AG09309 (cell line): ENCODE measurements at regions not wholly inside any gene's neighbourhood (a gene's known extent, or its start where the extent isn't known, plus 50 kb on each side); places are given as distances from the start of the nearest gene placed in this dataset.

Source experiments
- DNase-seq: peaks from one replicate; pipeline ENCODE4 v3.0.0-alpha.2; 2010; ENCODE audit warnings: low read depth
- H3K4me3 ChIP-seq: 2 replicates; pipeline ENCODE4 v1.5.1; 2011; ENCODE audit warnings: mild to moderate bottlenecking, low read depth, low read length, moderate library complexity; ENCODE audit not compliant: control insufficient read depth
- TF ChIP-seq, protein P1 (sequence below): IDR thresholded peaks from 2 replicates; pipeline ENCODE4 v1.5.1; 2011; ENCODE audit warnings: mild to moderate bottlenecking, low read depth, low read length, inconsistent platforms; ENCODE audit not compliant: insufficient read depth, control insufficient read depth; ENCODE audit errors: missing control alignments

- no peak for DNase-seq
- no peak overlapping the region for H3K4me3 ChIP-seq
- TF ChIP-seq, protein P1, sequence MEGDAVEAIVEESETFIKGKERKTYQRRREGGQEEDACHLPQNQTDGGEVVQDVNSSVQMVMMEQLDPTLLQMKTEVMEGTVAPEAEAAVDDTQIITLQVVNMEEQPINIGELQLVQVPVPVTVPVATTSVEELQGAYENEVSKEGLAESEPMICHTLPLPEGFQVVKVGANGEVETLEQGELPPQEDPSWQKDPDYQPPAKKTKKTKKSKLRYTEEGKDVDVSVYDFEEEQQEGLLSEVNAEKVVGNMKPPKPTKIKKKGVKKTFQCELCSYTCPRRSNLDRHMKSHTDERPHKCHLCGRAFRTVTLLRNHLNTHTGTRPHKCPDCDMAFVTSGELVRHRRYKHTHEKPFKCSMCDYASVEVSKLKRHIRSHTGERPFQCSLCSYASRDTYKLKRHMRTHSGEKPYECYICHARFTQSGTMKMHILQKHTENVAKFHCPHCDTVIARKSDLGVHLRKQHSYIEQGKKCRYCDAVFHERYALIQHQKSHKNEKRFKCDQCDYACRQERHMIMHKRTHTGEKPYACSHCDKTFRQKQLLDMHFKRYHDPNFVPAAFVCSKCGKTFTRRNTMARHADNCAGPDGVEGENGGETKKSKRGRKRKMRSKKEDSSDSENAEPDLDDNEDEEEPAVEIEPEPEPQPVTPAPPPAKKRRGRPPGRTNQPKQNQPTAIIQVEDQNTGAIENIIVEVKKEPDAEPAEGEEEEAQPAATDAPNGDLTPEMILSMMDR: no peak
Observed at GRCh38 chr3:96059301-96059700, 755.1 kb upstream of the EPHA6 start.

DNA sequence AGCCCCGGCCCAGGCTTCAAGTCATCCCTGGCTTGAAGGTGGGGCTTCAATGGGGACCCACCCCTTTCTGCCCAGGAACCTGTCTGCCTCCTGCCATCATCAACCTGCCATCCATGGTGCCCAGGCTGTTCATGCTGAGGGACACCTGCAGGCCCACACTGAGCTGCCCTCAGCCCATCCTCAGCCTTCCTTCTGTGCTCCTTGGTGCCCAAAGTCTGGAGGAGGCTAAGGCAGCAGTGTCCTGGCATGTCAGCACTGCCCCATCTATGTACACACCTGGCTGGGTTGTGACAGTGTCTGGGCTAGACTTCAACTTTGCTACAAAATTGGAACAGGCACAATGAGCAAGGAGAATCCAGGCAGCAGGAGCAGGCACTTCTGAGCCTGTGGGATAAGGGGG, 745.3 kb upstream of the EPHA6 start:
- TF ChIP-seq, protein P1: no peak
- H3K4me3 ChIP-seq: no peak overlapping the region
- DNase-seq: no peak

DNA sequence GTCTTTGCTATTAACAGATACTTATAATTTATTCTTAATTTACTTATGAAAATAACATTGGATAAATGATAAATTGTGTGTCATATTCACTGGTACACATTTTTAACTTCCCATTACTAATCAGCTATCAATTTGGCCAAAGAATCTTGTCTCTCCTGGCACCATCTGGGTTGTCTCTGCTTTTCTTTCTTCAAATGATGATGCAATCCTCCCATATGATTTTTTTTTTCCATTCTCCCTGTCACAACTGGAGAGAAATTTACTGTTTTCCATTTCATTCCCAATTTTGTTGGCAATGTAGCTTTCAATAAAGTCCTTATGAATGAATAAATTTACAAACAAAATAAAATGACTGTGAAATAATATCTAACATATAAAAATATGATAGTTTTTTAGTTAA, 743.7 kb upstream of the EPHA6 start:
- TF ChIP-seq, protein P1: no peak
- no peak overlapping the region for H3K4me3 ChIP-seq
- DNase-seq: no peak

GRCh38 chr3:96071097-96071496, 743.3 kb upstream of the EPHA6 start:
- DNase-seq: no peak
- TF ChIP-seq, protein P1: no peak
- H3K4me3 ChIP-seq: no peak overlapping the region

DNA sequence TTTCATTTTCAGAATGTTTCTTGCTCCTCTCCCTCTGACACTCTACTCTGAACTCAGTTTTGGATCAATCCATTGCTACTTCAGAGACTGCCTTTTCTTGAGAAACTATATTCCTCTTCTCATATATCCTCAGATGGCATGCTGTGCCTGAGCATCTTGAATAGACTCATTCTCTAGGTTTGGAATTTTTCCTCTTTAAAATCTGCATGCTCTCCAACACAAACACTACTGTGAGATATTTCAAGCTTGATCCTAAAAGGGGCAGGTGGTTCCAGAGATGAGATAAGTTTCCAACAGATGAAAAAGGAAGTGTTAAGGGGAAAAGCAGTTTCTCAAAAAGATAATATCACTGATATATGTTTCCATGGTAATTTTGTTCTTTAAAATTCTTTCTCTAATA, 742.2 kb upstream of the EPHA6 start:
- TF ChIP-seq, protein P1: no peak
- no peak for DNase-seq
- H3K4me3 ChIP-seq: no peak overlapping the region

- TF ChIP-seq, protein P1: no peak
- DNase-seq: no peak
Observed at GRCh38 chr3:96083610-96084009, 730.8 kb upstream of the EPHA6 start.

GRCh38 chr3:96086018-96086417, 728.4 kb upstream of the EPHA6 start:
- H3K4me3 ChIP-seq: no peak overlapping the region
- TF ChIP-seq, protein P1: no peak
- DNase-seq: no peak

More at GRCh38 chr3:96083610-96084009, 730.8 kb upstream of the EPHA6 start:
- no peak overlapping the region for H3K4me3 ChIP-seq
